ENCODE measurements at regions not wholly inside any gene's neighbourhood (a gene's known extent, or its start where the extent isn't known, plus 50 kb on each side); places are given as distances from the start of the nearest gene placed in this dataset.
"Not testable (repeated sequence)": the region's sequence is repeated elsewhere in the genome, so short reads cannot be mapped to it uniquely, and the experiment has no call there.

GRCh38 chrY:11156846-11157245, 1544.2 kb upstream of the USP9Y start:
- H3K4me3 ChIP-seq (ENCODE audit: low read length in 2 of 2); H3K9me3 ChIP-seq (ENCODE audit: control insufficient read depth in 1 of 2, low read length in 2 of 2); H3K36me3 ChIP-seq (ENCODE audit: insufficient read depth, low read length); H3K27me3 Mint-ChIP-seq; H3K27me3 ChIP-seq (ENCODE audit: insufficient read depth, low read length); DNase-seq; H3K4me1 Mint-ChIP-seq; H3K27ac Mint-ChIP-seq; POLR2A ChIA-PET (ENCODE audit: partially characterized antibody); H3K9me3 Mint-ChIP-seq; CTCF ChIA-PET (ENCODE audit: partially characterized antibody); H3K4me1 ChIP-seq (ENCODE audit: insufficient read depth, low read length); H3K36me3 Mint-ChIP-seq; H3K27ac ChIP-seq (ENCODE audit: low read depth, low read length); H3K4me3 Mint-ChIP-seq; intact Hi-C loops (cut with micrococcal nuclease): not testable (repeated sequence)

DNA sequence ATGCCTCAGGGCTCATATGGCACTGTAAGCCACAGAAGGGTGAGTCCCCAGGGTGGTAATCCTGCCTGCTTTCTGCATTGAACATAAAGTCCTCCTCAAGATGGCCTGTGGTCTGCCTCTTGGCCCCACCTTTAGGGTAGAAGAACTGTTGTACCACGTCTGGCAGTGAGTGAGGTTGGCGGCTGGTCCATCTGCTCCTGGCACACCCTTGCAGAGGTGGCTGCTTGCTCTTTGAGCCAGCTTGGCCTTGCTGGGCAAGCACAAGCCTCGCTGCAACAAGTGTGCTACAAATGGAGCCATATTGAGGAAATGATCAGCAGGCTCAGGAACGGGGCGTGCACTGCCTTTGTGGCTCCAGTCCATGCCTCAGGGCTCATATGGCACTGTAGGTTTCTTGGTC, 1524.0 kb upstream of the USP9Y start:
- POLR2A ChIA-PET (ENCODE audit: partially characterized antibody); H3K4me1 Mint-ChIP-seq; H3K27ac ChIP-seq (ENCODE audit: low read depth, low read length); H3K36me3 ChIP-seq (ENCODE audit: insufficient read depth, low read length); H3K4me1 ChIP-seq (ENCODE audit: insufficient read depth, low read length); H3K4me3 Mint-ChIP-seq; H3K9me3 ChIP-seq (ENCODE audit: control insufficient read depth in 1 of 2, low read length in 2 of 2); H3K36me3 Mint-ChIP-seq; H3K4me3 ChIP-seq (ENCODE audit: low read length in 2 of 2); H3K27me3 Mint-ChIP-seq; intact Hi-C loops (cut with micrococcal nuclease); H3K27me3 ChIP-seq (ENCODE audit: insufficient read depth, low read length); DNase-seq; H3K9me3 Mint-ChIP-seq; CTCF ChIA-PET (ENCODE audit: partially characterized antibody); H3K27ac Mint-ChIP-seq: not testable (repeated sequence)

- intact Hi-C loops (cut with micrococcal nuclease); H3K27ac Mint-ChIP-seq; H3K27ac ChIP-seq (ENCODE audit: low read depth, low read length); H3K4me1 ChIP-seq (ENCODE audit: insufficient read depth, low read length); H3K36me3 ChIP-seq (ENCODE audit: insufficient read depth, low read length); H3K4me1 Mint-ChIP-seq; H3K9me3 ChIP-seq (ENCODE audit: control insufficient read depth in 1 of 2, low read length in 2 of 2); H3K27me3 ChIP-seq (ENCODE audit: insufficient read depth, low read length); POLR2A ChIA-PET (ENCODE audit: partially characterized antibody); H3K4me3 ChIP-seq (ENCODE audit: low read length in 2 of 2); CTCF ChIA-PET (ENCODE audit: partially characterized antibody); H3K27me3 Mint-ChIP-seq; H3K36me3 Mint-ChIP-seq; DNase-seq; H3K4me3 Mint-ChIP-seq; H3K9me3 Mint-ChIP-seq: not testable (repeated sequence)
Observed at GRCh38 chrY:11201133-11201532, 1499.9 kb upstream of the USP9Y start.

DNA sequence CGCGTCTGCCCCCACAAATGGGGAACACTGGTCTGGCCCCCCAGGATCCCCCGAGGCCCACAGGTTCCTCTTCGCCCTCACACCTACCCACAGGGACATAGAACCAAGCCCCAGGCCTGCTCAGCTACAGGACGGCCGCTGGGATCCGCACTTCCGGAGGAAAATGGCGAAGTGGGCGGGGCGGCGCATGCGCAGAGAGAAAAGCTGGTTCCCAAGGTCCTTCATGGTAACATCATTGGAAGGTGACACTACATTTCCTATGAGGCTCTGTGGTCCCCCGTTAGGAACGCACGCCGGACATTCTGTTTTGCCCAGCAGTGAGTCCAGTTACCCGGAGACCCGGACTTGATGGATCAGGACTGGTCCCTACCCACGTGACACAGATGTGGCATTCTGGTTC, 1486.2 kb upstream of the USP9Y start:
- H3K27me3 Mint-ChIP-seq; H3K9me3 ChIP-seq (ENCODE audit: control insufficient read depth in 1 of 2, low read length in 2 of 2); H3K4me1 ChIP-seq (ENCODE audit: insufficient read depth, low read length); H3K27ac Mint-ChIP-seq; H3K36me3 Mint-ChIP-seq; DNase-seq; H3K4me3 ChIP-seq (ENCODE audit: low read length in 2 of 2); CTCF ChIA-PET (ENCODE audit: partially characterized antibody); H3K27me3 ChIP-seq (ENCODE audit: insufficient read depth, low read length); H3K27ac ChIP-seq (ENCODE audit: low read depth, low read length); H3K36me3 ChIP-seq (ENCODE audit: insufficient read depth, low read length); H3K9me3 Mint-ChIP-seq; intact Hi-C loops (cut with micrococcal nuclease); H3K4me1 Mint-ChIP-seq; POLR2A ChIA-PET (ENCODE audit: partially characterized antibody): not testable (repeated sequence)
- H3K4me3 Mint-ChIP-seq: peak overlapping the region in 1 of 8 donors; percentile 76
